Stimulated activated CD8-positive, alpha-beta memory T cell treated with anti-CD3 and anti-CD28 coated beads, Interleukin-15, amount 100 ng/mL, for 48 hours (primary cell): ENCODE measurements at regions not wholly inside any gene's neighbourhood (a gene's known extent, or its start where the extent isn't known, plus 50 kb on each side); places are given as distances from the start of the nearest gene placed in this dataset.

Source experiments
- DNase-seq, 2 donors: peaks; one replicate each; pipeline ENCODE4 v3.0.0-alpha.2; 2020; ENCODE audit warnings: low read depth in 2 of 2

GRCh38 chr16:62088731-62089410 lies 52.6 kb upstream of the CDH8 start:
- no peak for DNase-seq
